ENCODE measurements at regions not wholly inside any gene's neighbourhood (a gene's known extent, or its start where the extent isn't known, plus 50 kb on each side); places are given as distances from the start of the nearest gene placed in this dataset.

DNA sequence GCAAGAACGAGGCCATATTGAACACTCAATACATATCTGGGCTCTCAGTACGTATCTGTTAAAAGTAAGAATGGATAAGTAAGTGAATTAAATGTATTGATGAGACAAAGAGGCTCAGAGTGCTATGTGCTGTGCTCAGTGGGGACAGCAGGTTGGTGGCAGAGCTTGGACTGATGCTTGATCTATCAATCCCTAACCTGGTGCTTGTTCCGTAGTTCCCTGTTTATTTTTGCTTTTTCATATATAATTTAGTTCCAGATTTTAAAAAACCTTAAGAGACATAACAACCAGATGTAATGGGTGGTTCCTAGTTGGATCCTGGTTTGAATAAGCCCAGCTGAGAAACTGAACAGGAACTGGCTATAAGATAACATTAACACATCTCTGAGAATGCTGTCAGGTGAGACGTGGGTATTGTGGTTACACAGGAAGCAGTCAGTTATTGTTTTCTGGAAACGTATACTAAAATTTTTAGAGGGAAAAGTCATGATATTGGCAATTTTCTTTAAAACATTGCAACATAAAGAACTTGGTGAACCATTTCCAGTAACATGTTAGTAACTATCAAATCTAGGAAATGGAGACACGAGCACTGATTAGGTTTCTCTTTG lies 120.5 kb downstream of the FOXB1 start:
- no peak for TF ChIP-seq POLR2A (IDR thresholded peaks at IDR 0.05)
- TF ChIP-seq, protein P1, sequence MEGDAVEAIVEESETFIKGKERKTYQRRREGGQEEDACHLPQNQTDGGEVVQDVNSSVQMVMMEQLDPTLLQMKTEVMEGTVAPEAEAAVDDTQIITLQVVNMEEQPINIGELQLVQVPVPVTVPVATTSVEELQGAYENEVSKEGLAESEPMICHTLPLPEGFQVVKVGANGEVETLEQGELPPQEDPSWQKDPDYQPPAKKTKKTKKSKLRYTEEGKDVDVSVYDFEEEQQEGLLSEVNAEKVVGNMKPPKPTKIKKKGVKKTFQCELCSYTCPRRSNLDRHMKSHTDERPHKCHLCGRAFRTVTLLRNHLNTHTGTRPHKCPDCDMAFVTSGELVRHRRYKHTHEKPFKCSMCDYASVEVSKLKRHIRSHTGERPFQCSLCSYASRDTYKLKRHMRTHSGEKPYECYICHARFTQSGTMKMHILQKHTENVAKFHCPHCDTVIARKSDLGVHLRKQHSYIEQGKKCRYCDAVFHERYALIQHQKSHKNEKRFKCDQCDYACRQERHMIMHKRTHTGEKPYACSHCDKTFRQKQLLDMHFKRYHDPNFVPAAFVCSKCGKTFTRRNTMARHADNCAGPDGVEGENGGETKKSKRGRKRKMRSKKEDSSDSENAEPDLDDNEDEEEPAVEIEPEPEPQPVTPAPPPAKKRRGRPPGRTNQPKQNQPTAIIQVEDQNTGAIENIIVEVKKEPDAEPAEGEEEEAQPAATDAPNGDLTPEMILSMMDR (IDR thresholded peaks at IDR 0.05), result no peak
